Fibroblast of skin of scalp (primary cell): ENCODE measurements at regions not wholly inside any gene's neighbourhood (a gene's known extent, or its start where the extent isn't known, plus 50 kb on each side); places are given as distances from the start of the nearest gene placed in this dataset.

ENCODE experiments used
- DNase-seq: peaks from one replicate; pipeline ENCODE4 v3.0.0-alpha.2; 2013

DNA sequence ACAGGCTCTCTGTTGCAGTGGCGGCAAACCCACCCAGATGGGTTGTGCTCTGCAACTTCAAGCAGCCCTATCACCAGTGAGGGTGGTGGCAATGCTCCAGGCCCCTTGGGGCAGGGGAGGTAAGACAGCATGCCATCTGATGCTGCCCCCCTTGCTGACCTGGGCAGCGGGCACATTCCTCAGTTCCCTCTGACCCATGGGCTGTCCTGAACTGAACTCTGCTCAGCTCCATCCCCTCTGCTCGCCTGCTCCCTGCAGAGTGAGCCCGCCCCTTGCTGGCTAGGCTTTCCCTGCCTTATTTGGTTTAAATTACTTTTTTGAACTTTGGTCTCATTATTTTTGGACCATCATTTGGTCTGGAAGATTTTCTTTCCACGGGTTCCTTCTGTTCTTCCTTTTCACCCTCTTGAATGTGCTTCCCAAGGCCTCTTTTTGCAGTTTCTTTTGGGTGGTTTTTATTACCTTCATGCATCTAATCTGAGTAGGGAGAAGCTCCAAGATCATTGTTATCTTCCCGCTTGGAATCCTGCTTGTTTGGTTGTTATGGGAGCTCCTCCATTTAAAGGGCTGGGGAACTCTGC, 565.4 kb downstream of the TNS1 start:
- no peak for DNase-seq

DNA sequence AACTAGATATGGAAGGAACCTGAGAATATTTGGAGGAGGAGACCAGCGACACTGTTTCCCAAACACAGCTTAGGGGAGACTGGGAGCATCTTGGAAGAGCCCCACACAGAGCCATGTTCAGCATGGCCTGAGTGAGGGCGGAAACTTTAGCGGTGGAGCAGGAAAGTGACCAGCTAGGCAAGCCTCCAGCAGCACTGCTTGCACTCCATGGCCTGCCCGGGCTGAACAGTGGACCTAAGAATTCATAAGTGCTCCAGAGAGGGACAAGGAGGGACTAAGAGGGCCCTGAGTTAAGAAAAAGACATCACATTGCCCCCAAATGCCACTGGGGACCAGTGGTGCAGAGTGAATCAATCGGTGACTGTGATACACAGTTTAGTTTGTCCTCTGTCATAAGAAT, 566.4 kb downstream of the TNS1 start:
- no peak for DNase-seq

DNA sequence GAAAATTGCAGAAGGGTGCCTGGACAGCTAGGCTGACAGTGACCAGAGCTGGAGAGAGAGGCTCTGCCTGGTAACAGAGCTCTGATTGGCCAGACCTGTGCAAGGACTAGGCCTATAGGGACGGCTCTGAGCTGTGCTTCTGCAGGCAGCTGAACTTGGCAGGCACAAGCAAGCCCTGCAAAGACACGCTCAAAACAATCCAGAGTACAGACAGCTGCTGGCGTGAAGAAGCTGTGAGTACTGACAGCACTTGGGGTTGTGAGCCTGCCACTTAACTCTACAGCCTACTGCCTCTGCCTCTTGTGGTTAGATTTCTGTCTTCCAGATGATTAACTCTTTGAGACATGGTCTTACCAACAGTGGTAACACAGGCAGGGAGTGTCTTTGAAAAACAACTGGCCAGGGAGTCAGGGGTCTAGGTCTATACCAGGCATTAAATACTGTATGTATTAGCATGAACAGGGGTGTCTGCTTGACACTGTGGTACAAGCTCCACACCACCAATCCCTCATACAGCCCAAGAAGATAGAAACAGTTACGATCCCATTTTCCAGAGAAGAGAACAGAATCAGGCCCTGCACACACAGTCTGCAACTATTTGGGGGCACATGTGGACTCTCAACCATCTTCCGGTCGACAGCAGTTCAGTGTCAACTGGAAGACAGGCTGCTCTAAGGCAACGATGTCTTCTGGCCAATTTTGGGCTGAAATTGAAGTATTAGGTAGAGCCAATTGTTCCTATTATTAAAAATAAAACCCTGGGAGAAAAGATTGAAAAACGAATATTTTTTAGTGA, 568.4 kb downstream of the TNS1 start:
- peak; percentile 96 for DNase-seq

DNA sequence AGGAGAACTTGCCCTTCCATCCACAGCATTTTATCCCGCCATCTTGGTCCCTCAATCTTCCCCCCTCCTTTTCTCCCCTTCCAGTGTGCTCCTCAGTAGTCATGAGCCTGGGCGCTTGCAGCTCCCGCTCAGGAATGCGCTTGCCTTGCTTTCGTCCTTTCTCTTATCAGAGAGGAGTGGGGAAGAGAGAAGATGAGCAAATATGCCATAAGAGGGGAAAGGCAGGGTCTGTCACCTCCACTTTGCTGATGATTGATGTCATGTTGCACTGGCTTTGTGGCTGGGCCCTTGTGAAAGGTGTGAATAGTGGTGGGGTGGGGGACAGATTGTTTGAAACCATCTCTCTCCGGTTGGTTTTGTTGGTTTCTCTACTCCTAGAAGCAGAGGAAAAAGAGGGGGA, 569.3 kb downstream of the TNS1 start:
- DNase-seq: peak; percentile 15

DNA sequence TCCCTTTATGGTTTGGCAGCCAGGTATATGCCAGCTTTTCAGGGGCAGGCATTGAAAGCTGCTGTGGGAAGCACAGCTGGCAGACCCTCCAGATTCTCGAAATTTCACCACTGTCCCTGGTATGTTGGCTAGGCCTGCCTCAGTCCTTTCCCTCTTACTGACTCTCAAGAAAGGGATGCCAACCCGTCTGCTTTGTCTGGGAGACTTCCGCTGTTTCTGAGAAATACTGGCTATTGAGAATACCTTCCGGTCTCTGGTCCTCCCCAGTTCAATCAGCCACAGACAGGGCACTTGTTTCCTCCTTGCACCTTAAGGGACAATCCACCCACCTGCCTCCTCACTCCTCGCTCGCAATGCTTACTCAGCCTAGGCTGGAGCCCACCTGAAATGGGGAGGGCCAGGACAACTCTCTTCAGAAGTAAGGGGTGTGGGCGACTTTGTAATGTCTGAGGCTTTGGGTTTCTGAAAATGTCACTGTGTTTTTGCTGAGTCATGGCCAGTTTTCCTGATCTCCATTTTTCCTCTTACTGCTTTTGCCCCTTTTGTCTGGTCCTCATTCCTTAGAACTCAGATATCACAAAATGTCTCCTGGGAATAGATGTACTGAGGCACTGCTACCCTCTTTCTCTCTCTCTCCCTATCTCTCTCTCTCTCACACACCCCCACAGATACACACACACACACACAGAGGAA, 571.1 kb downstream of the TNS1 start:
- DNase-seq: peak; percentile 22

DNA sequence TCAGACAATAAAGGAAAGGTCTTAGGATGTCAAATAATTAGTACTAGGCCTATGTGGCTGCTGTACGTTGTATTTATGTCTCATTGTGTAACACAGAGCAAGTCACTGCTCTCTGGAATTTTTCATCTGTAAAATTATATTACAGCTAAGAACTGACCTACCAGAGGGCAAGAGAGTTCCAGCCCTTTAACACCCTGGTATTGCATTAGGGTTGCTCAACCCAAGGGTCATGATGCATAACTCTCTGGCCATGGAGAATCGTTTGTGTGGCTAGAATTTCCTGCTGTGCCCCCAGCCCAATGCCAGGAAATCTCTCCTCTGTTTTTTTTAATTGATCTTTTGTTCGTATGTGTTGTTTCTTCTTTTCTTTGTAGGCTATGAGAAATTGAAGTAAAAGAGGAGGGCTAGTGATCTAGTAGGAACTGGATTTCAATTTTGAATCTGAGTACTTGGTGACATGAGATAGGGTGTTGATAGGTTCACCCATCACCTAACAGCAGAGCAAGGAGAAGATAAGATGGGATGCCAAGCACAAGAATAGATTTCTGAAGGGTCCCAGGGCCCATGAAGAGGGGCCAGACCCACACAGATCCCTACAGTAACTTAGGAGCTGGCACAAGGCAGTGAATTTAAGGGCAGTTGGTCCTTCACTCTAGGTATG, 571.2 kb upstream of the TNP1 start:
- peak; percentile 44 for DNase-seq

DNA sequence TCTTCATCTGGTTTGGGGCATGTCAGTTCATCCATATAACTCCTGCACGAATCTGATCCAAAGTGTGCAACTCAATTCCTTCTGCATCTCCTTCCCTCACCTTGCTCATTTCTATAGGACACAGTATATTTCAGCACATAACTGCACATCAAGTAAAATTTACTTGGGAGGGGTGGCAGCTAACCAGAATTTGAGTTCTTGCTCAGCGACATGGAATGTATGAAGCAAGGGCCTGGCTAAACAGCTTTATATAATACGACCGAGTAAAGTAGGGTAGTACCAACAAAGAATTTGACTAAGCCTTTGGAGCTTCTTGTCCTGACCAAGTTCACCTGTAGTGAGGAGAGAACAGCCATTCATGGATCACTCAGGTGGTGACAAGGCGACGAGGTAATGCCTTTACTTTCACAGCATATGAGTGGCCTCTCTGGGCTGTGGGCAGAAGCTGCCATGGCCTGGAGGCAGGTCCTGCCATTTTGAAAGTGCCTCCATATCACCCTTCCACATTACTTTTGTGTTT, 570.2 kb upstream of the TNP1 start:
- peak; percentile 33 for DNase-seq

DNA sequence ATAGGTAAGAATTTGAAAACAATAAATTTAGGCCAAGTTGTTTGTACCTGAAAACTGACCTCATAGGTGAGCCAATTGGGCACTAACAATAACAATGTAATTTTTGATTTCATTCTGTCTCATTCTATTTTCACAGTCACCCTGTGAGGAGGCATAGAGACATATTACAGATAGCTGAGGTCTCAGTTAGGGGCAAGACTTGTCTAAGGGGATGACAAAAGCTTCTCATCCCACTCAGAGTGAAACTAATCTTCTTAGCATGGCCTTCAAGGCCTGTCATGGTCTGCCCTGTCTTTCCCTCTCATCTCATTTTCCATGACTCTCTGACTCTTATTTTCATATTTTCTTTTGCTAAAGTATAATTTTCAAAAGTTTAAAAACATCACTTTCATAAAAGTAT, 562.0 kb upstream of the TNP1 start:
- no peak for DNase-seq

DNA sequence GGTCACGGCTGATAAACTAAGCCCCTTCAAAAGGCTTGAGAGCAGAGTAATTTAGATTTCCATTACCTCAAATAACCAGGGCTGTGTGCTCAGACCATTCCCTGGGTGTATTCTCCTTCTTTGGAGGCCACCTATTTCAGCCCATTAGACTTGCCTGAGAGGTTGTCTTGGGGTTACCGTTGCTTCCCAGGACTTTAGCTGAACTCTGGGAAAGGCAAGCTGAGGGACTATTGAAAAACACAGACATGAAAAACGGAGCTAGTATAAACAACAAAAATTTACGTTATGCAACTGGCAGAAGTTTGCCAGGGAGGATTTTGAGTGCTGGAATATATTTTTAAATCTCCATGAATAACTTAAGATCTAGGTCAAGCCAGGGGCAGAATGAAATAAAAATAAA, 561.0 kb upstream of the TNP1 start:
- no peak for DNase-seq

DNA sequence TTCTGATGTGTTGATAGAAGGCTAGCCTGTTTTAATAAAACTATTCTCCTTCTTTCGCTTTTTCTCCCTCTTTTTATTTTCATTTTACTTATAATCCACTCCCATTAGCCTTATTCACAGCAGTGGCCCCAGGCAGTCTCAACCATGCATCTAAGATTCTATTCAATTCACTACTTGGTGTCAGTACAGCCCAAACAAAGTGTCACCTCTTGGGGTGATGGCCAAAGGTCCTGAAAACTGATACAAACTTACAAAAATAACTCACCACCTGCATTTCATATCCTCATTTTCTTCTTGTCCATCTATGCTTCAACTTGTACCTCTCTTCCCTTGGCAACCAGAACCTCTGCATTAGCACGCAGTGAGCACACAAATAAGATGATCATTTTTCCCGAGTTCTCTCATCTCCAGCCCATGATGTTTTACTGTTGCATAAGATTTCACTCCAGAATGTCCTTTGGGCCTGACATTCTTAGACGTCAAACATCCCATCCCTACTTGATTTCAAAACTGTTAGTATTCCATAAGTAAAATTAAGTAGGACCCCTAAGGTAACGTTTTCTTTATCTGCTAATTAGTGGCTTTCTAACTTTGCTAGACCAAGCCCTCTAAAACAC, 559.3 kb upstream of the TNP1 start:
- no peak for DNase-seq

DNA sequence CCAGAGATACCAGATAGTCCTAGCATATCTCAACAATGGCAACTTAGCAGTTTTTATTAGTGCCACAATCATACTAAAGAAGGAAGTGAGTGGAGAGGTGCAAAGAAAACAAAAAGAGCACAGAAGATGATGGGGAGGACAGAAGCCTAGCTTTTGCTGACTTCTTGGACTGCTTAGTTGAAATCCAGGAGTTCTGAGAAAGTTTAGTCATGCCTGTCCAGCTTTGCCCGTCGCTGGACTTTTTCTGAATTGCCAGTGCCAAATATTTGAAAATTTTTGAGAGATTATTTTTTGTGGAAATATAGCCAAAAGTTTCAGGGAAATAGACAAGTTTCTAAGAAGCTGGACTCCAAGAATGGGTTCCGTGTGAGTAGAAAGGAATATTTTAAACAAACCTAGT, 558.7 kb upstream of the TNP1 start:
- no peak for DNase-seq

DNA sequence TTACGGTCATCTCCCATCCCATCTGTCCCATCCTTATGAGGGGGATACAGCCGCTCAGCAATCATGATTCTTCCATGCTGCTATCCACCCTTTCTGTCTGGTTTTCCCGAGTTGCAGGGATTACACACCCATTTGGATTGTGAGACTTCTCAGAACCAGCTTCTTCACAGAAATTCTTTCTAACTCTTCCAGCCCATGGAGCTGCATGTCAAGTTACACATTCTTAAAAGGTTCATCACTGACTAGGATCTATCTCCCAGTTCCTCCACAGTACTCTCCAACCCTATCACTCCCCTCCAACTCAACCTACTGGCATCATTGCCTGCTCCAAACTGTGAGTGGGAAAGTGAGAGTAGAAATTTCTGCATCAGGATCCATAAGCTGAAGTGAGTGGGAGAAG, 558.2 kb upstream of the TNP1 start:
- DNase-seq: peak; percentile 88

DNA sequence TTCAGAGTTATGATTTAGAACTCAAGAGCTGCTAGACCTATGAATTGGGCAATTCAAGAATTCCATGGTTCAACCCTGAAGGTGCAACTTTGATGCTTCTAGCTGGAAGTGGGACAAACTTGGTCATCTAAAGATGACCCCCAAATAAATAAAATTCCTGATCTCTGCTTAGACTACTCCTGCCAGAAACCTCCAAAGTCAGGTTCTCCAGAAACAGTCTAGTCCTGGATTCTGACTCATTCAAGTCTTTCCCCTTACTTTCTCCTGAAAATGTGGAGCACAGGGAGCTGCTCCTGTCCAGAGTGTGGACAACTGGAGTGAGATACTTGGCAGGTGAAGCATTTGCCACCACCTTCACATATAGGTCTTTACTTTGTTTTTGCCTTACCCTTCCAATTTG, 557.7 kb upstream of the TNP1 start:
- DNase-seq: no peak

DNA sequence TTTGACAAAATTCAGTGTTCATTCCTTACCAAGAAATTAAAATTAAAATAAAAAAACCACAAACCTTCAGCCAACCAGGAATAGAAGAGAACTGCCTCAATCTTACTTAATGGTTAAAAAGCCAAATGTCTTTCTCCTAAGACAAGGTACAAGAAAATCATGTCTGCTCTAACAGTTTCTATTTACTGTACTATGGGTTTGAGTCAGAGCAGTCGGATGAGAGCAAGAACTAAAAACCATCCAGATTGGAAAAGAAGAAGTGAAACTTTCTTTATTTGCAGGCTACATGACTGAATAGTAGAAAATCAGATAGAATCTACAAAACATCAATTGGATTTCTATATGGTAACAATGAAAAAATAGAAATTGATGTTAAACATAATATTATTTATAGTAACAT, 555.5 kb upstream of the TNP1 start:
- no peak for DNase-seq

DNA sequence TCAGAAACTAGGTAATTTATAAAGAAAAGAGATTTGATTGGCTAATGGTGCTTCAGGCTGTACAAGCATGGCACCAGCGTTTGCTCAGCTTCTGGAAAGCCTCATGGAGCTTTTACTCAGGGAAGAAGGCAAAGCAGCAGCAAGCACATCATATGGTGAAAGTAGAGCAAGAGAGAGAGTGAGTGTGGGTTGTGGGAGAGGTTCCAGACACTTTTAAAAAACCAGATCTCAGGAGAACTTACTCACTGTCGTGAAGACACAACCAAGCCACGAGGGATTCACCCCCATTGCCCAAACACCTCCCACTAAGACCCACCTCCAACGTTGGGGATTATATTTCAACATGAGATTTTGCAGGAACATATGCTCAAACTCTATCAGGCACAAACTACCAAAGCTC, 554.6 kb upstream of the TNP1 start:
- DNase-seq: no peak

DNA sequence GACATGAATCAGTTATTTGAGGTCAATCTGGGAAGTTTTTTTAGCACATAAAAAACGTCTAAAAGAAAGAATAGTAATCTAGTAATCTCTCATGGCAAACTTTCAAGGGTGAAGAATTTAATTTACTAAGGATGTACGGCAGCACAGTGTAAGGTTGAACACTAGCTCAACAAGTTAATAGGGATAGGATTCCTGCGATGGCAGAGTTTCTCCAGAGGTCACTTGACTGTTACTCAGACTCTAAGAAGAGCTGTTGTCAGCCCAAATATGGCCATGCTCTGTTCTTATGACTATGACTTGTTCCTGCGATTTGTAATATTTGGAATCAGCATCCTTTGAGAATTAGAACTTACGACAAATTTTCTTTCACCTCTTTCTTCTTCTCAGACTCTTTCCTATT, 553.3 kb upstream of the TNP1 start:
- DNase-seq: peak; percentile 44

DNA sequence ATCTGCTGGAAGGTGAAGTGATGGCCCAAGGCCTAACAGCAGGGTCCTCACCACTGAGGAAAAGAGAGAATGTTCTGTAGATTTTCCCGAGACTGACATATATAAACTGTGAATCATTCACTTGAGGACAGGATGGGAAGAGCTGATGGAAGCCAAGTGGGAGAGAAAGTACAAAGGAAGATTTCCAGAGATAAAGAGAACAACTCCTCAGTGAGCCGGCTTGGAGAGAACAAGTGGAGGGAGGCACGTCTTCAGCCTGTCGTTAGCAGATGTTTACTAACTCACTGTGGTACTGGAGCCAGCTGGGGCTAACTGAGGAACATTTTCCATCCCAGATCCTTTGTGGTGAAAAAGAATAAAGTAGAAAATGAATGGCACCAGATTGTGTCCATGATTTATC, 552.9 kb upstream of the TNP1 start:
- peak; percentile 63 for DNase-seq

DNA sequence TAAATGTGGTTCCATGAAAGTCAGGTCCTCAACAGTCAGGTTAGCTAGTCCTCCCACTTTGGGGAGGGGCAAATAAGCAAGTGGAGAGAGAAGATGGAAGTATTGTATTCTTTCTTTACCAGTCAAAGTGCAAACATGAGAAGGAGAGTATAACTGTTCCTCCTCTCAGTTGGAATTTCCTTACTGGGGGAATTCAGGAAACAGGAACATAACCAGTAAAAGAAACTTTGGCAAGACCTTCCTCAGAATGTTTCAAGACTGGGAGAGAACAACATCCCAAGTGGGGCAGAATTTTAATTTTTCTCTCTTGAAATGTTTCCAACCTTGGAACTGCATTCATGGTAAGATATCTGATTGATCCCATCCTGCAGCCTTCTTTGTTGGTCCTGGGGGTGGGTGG, 552.4 kb upstream of the TNP1 start:
- DNase-seq: no peak

DNA sequence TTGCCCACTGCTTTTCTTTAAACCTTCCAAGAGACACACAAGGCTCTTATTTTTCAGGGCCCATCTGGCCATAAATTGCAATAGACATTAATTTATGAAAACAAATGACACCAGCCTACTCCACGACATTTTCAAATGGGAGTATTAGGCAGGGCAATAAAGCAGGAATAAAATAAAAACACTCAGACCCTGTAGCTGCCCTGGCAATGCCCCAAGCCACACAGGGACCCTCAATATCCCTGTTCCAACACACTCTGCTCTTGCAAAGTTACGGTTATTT, 550.8 kb upstream of the TNP1 start:
- DNase-seq: no peak

DNA sequence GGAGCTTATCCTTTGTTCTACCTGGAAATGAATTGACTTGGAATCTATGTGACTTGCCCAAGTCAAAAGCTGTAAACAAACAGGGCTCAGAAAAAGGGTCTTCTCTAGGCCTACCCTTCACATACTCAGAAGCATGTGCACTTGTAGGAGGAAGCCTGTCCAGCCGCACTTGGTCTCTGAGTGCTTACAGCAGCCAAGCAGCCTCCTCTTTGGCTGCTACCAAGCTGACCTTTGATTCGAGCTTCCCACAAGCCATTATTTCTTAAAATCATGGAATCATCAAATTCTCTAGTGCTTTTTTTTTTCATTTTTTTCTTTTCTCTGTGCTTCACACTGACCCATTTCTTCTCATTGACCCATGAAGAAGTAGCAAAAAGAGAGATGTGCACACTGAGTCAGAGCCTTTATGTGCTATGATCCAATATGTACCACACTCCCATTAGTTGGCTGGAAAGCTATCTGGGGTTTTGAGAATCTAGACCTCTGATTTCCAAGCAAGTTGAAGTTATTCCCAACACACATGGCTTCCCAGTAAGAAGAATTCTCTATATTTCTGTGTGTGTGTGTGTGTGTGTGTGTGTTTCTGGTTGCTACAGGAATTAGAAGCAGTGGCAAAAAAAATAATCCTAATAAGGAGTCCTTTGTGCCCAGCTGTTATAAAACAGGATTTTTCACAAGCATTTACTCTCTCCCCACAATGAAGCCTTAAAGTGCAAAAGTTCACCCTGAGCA, 550.3 kb upstream of the TNP1 start:
- no peak for DNase-seq

DNA sequence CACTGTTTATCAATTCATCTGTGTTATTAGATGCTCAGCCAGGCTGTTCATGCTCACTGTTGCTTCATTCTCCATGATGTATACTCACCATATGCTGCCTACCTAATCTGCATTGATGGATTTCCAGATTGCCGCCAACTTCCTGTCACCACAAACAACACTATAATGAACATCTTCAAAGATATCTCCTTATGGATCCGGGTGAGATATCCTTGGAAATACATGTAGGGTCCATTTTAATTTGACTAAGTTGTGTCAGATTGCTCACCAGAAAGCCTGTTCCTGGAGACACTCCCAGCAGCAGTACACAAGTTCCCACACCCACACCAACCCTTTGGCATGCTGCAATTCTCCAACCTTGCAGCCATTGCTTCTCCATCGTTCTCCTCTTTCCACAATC, 547.5 kb upstream of the TNP1 start:
- DNase-seq: no peak

DNA sequence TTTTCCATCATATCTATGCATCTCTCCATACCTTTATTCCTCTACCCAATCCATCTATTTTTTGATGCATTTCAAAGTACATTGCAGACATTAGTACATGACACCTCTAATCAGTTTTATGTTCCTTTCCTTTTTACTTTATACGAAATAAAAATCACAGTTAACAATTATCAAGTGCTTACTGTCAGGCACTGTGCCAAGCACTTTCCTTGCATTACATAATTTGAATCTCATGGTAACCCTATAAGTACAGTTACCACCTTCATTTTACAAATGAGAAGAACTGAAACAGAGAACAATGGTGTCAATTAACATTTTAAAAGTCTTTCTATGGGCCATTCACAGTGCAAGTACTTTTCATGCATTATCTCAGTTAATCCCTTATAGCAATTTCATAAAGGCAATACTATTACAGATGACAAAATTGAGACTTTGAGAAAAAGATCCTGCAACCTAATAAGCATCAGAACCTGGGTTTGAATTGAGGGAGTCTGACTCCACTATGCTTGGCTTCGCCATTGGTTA, 544.4 kb upstream of the TNP1 start:
- DNase-seq: no peak
